GM12878 (cell line): ENCODE measurements at regions not wholly inside any gene's neighbourhood (a gene's known extent, or its start where the extent isn't known, plus 50 kb on each side); places are given as distances from the start of the nearest gene placed in this dataset.

Experiments used
- ATAC-seq: fragments of 200-7000 bp; cut with Tn5 transposase; 3 replicates; pipeline ENCODE4 v1.9.1; 2020; ENCODE audit warnings: mild to moderate bottlenecking, moderate library complexity
- BruUV-seq: library from RNA; stranded (reverse); fragments of 400-500 nt; replicated peaks from 2 replicates; lab custom pipeline; 2021; lab: Mats Ljungman, UMichigan
- CTCF ChIA-PET: fragments of 300-600 bp; sonication (Branson Sonifier 250); formaldehyde crosslinking; extraction: SDS; loops from one replicate; lab custom pipeline; 2021; ENCODE audit warnings: inconsistent platforms; lab: Yijun Ruan, JAX
- POLR2A ChIA-PET: fragments of 350-600 bp; formaldehyde crosslinking; extraction: SDS; loops from one replicate; lab custom pipeline; 2021; ENCODE audit warnings: inconsistent platforms; lab: Charles Lee
- RAD21 ChIA-PET: fragments of 300-600 bp; sonication (Branson Sonifier 250); formaldehyde crosslinking; loops from one replicate; lab custom pipeline; 2023; ENCODE audit warnings: antibody characterized with exemption; ENCODE audit not compliant: unreplicated experiment; lab: Charles Lee
- SMC1A ChIA-PET: fragments of 300-600 bp; sonication (Branson Sonifier 250); formaldehyde crosslinking; loops from one replicate; lab custom pipeline; 2023; ENCODE audit not compliant: unreplicated experiment, uncharacterized antibody; lab: Charles Lee
- DNase-seq: peaks from one replicate; pipeline ENCODE4 v3.0.0-alpha.2; 2011; ENCODE audit warnings: low read depth, low spot score
- FAIRE-seq: peaks from 3 replicates; lab custom pipeline; 2011; peaks lifted over from hg19 to GRCh38; lab: Jason Lieb, UNC
- H2AFZ ChIP-seq: 2 replicates; pipeline ENCODE4 v1.6.0; 2011; ENCODE audit warnings: low read depth, low read length, control low read depth; ENCODE audit not compliant: control insufficient read depth
- H3K27ac ChIP-seq: 2 replicates; pipeline ENCODE4 v1.5.1; 2011; ENCODE audit warnings: control low read depth; ENCODE audit not compliant: control insufficient read depth, insufficient read depth
- H3K27me3 ChIP-seq, 2 experiments: replicated peaks in 1 of 2; 2 replicates each; pipeline versions ENCODE4 v1.6.0 to v1.6.1; 2011; ENCODE audit warnings: low read length in 1 of 2; ENCODE audit not compliant: control insufficient read depth in 2 of 2, insufficient read depth in 2 of 2
- H3K36me3 ChIP-seq, 2 experiments: 2 replicates each; pipeline ENCODE4 v1.5.1; 2011; ENCODE audit warnings: low read length in 1 of 2; ENCODE audit not compliant: control insufficient read depth in 2 of 2, insufficient read depth in 2 of 2
- H3K4me1 ChIP-seq: 2 replicates; pipeline ENCODE4 v1.6.1; 2011; ENCODE audit warnings: mild to moderate bottlenecking, low read length, moderate library complexity, mixed read lengths; ENCODE audit not compliant: control insufficient read depth, insufficient read depth
- H3K4me2 ChIP-seq: 2 replicates; pipeline ENCODE4 v1.6.0; 2011; ENCODE audit warnings: control low read depth; ENCODE audit not compliant: control insufficient read depth, insufficient read depth
- H3K4me3 ChIP-seq: fragments of 200-600 bp; sonication (generic); 2 replicates; pipeline ENCODE4 v1.5.1; 2016
- H3K79me2 ChIP-seq: 2 replicates; pipeline ENCODE4 v1.6.0; 2011; ENCODE audit warnings: low read length; ENCODE audit not compliant: control insufficient read depth, insufficient read depth
- H3K9ac ChIP-seq: 2 replicates; pipeline ENCODE4 v1.8.0; 2011; ENCODE audit warnings: low read length, control low read depth, mixed read lengths; ENCODE audit not compliant: control insufficient read depth, insufficient read depth
- H3K9me3 ChIP-seq: replicated peaks from 3 replicates; pipeline ENCODE4 v1.5.1; 2011; ENCODE audit warnings: mild to moderate bottlenecking, low read length; ENCODE audit not compliant: control insufficient read depth, insufficient read depth
- H4K20me1 ChIP-seq: 2 replicates; pipeline ENCODE4 v1.6.0; 2011; ENCODE audit not compliant: control insufficient read depth, insufficient read depth
- CHD1 ChIP-seq: IDR thresholded peaks from 2 replicates; pipeline ENCODE4 v1.6.1; 2012; ENCODE audit warnings: low read depth, low read length, improper control_type of control experiment
- FOXK2 ChIP-seq: fragments of 450-650 bp; IDR thresholded peaks from 2 replicates; pipeline ENCODE4 v1.6.1; 2017; ENCODE audit warnings: mild to moderate bottlenecking, moderate library complexity
- GABPA ChIP-seq: IDR thresholded peaks from 2 replicates; pipeline ENCODE4 v1.6.1; 2014; ENCODE audit warnings: antibody characterized with exemption, low read depth, mild to moderate bottlenecking, inconsistent platforms
- GATAD2B ChIP-seq: fragments of 450-650 bp; conservative IDR thresholded peaks from 2 replicates; pipeline ENCODE4 v1.6.1; 2017; ENCODE audit warnings: low read depth, mild to moderate bottlenecking, moderate library complexity
- HDGF ChIP-seq: fragments of 450-650 bp; IDR thresholded peaks from 2 replicates; pipeline ENCODE4 v1.6.1; 2016; ENCODE audit warnings: antibody characterized with exemption
- NR2F1 ChIP-seq: fragments of 450-650 bp; conservative IDR thresholded peaks from 2 replicates; pipeline ENCODE4 v1.6.1; 2017; ENCODE audit warnings: mild to moderate bottlenecking
- NRF1 ChIP-seq: conservative IDR thresholded peaks from 2 replicates; pipeline ENCODE4 v1.6.1; 2011; ENCODE audit warnings: mild to moderate bottlenecking, low read depth, low read length, improper control_type of control experiment
- POLR2A ChIP-seq: IDR thresholded peaks from 2 replicates; pipeline ENCODE4 v1.6.1; 2011; ENCODE audit warnings: low read depth, mild to moderate bottlenecking, low read length
- POLR2AphosphoS5 ChIP-seq: IDR thresholded peaks from 2 replicates; pipeline ENCODE4 v1.6.1; 2011; ENCODE audit warnings: mild to moderate bottlenecking, low read length, inconsistent platforms
- RCOR1 ChIP-seq: conservative IDR thresholded peaks from 2 replicates; pipeline ENCODE4 v1.6.1; 2012; ENCODE audit warnings: low read depth, low read length, improper control_type of control experiment
- SMAD1 ChIP-seq: fragments of 450-650 bp; IDR thresholded peaks from 2 replicates; pipeline ENCODE4 v1.6.1; 2018; ENCODE audit warnings: mild to moderate bottlenecking, low read depth; ENCODE audit not compliant: partially characterized antibody
- SP1 ChIP-seq: IDR thresholded peaks from one replicate; pipeline ENCODE4 v1.6.1; 2011; ENCODE audit warnings: low read depth, low read length
- ZNF622 ChIP-seq: fragments of 450-650 bp; IDR thresholded peaks from 2 replicates; pipeline ENCODE4 v1.6.1; 2017; ENCODE audit warnings: mild to moderate bottlenecking, inconsistent platforms
- WGBS: methylation state at CpG from one replicate; pipeline ENCODE4 v1.1.6; 2016; ENCODE audit warnings: low lambda C conversion rate; ENCODE audit not compliant: insufficient replicate concordance, insufficient coverage; ENCODE audit errors: missing lambda C conversion rate; 5-methylcytosine and 5-hydroxymethylcytosine counted together
- in situ Hi-C: fragments of 300-500 bp; cut with MboI; formaldehyde crosslinking; loops from 9 replicates; pipeline ENCODE4 v1.14.3; 2018; ENCODE audit warnings: mixed read lengths
- intact Hi-C: fragments of 100-400 bp; cut with micrococcal nuclease; formaldehyde crosslinking; loops from one replicate; pipeline ENCODE4 v1.14.2; 2022; ENCODE audit not compliant: unreplicated experiment
- TF ChIP-seq, protein P1 (sequence below): fragments of 450-650 bp; IDR thresholded peaks from 2 replicates; pipeline ENCODE4 v1.6.1; 2014; ENCODE audit warnings: mild to moderate bottlenecking
- TF ChIP-seq, protein P2 (sequence below): fragments of 450-650 bp; IDR thresholded peaks from 2 replicates; pipeline ENCODE4 v1.6.1; 2016; ENCODE audit warnings: mild to moderate bottlenecking, moderate library complexity, borderline replicate concordance
- TF ChIP-seq, protein P3 (sequence below): IDR thresholded peaks from 2 replicates; pipeline ENCODE4 v1.6.1; 2012; ENCODE audit warnings: low read depth, low read length, improper control_type of control experiment

DNA sequence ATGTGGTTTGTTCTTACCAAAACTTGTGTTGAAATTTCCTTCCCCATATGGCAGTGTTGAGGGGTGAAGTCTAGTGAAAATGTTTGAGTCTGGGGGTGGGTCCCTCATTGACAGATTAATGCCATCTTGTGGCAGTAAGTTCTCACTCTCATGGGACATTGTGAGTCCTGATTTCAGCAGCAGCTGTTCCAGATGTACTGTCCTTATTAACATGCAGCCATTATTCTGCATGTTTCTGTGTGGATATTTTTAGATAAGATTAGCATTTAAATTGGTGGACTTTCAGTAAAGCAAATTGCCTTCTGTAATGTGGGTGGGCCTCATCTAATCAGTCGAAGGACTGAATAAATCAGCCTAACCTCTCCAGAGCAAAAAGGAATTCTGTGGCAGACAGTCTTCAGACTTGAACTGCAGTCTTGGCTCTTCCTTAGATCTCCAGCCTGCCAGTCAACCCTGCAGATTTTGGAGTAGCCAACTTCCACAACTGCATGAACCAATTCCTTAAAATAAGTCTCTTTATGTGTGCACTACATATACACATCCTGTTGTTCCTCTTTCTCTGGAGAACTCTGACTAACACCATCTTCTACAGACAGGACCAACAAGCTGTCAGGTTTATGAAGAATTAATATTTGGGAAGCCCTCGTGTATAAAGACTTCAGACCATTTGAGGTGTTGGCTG, 138.7 kb upstream of the ZNF516 start (continued):
- no peak for TF ChIP-seq SP1

DNA sequence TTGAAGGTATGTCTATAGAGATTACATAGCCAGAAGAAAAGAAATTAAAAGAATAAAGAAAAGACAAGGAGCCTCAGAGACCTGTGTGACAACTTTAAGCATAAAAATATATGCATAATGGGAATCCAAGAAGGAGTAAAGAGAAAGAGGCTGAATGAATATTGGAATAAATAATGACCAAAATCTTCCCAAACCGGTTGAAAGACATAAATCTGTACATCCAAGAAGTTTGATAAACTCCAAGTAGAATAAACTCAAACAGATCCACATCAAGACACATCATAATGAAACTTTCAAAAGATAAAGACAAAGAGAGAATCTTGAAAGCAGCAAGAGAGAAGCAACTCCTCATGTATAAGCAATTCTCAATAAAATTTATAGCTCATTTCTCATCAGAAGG, 132.4 kb upstream of the ZNF516 start:
- ChIA-PET POLR2A (interaction anchor here (0.6 kb wide), 1 partner anchor 51 kb away, joined by 3 read pairs; no protein-coding TSS in a partner anchor), CTCF (interaction anchor here (0.9 to 1.7 kb wide), 4 partner anchors 80 to 229 kb away, joined by 3 read pairs; no protein-coding TSS in a partner anchor)
- no peak overlapping the region for H3K4me3 ChIP-seq
- ATAC-seq (no peak), DNase-seq (no peak)
- 84% methylated on average over 1 of the region's 1 CpG for WGBS
- H3K79me2 ChIP-seq = no peaks in the 10 kb centered on the region
- intact Hi-C loops = no loop called here
- no peak overlapping the region for H3K9ac ChIP-seq
- TF ChIP-seq NRF1 = no peak
- TF ChIP-seq POLR2AphosphoS5 = no peak
- no peak for TF ChIP-seq CHD1
- no peak for TF ChIP-seq HDGF
- TF ChIP-seq GATAD2B = no peak
- no peak for TF ChIP-seq POLR2A
- no peak for TF ChIP-seq FOXK2
- TF ChIP-seq RCOR1 = no peak
- TF ChIP-seq, protein P1, sequence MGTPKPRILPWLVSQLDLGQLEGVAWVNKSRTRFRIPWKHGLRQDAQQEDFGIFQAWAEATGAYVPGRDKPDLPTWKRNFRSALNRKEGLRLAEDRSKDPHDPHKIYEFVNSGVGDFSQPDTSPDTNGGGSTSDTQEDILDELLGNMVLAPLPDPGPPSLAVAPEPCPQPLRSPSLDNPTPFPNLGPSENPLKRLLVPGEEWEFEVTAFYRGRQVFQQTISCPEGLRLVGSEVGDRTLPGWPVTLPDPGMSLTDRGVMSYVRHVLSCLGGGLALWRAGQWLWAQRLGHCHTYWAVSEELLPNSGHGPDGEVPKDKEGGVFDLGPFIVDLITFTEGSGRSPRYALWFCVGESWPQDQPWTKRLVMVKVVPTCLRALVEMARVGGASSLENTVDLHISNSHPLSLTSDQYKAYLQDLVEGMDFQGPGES = no peak
- TF ChIP-seq GABPA = no peak
- TF ChIP-seq SMAD1 = no peak
- TF ChIP-seq, protein P2, sequence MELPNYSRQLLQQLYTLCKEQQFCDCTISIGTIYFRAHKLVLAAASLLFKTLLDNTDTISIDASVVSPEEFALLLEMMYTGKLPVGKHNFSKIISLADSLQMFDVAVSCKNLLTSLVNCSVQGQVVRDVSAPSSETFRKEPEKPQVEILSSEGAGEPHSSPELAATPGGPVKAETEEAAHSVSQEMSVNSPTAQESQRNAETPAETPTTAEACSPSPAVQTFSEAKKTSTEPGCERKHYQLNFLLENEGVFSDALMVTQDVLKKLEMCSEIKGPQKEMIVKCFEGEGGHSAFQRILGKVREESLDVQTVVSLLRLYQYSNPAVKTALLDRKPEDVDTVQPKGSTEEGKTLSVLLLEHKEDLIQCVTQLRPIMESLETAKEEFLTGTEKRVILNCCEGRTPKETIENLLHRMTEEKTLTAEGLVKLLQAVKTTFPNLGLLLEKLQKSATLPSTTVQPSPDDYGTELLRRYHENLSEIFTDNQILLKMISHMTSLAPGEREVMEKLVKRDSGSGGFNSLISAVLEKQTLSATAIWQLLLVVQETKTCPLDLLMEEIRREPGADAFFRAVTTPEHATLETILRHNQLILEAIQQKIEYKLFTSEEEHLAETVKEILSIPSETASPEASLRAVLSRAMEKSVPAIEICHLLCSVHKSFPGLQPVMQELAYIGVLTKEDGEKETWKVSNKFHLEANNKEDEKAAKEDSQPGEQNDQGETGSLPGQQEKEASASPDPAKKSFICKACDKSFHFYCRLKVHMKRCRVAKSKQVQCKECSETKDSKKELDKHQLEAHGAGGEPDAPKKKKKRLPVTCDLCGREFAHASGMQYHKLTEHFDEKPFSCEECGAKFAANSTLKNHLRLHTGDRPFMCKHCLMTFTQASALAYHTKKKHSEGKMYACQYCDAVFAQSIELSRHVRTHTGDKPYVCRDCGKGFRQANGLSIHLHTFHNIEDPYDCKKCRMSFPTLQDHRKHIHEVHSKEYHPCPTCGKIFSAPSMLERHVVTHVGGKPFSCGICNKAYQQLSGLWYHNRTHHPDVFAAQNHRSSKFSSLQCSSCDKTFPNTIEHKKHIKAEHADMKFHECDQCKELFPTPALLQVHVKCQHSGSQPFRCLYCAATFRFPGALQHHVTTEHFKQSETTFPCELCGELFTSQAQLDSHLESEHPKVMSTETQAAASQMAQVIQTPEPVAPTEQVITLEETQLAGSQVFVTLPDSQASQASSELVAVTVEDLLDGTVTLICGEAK = no peak
- TF ChIP-seq, protein P3, sequence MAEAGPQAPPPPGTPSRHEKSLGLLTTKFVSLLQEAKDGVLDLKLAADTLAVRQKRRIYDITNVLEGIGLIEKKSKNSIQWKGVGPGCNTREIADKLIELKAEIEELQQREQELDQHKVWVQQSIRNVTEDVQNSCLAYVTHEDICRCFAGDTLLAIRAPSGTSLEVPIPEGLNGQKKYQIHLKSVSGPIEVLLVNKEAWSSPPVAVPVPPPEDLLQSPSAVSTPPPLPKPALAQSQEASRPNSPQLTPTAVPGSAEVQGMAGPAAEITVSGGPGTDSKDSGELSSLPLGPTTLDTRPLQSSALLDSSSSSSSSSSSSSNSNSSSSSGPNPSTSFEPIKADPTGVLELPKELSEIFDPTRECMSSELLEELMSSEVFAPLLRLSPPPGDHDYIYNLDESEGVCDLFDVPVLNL = no peak
- no peak for TF ChIP-seq ZNF622
- no peak for TF ChIP-seq NR2F1
- TF ChIP-seq, all 136 proteins: peak for 0
- no peak overlapping the region for H3K4me2 ChIP-seq
- no peaks in the 10 kb centered on the region for H3K4me1 ChIP-seq
- H3K9me3 ChIP-seq = no peaks in the 10 kb centered on the region
- H3K27me3 ChIP-seq = no peaks in the 10 kb centered on the region; a peak in 1 of 4 replicates
- H3K27ac ChIP-seq = no peak overlapping the region
- no peak for FAIRE-seq
- ChIA-PET RAD21 (no interaction called here), SMC1A (interaction anchor here (1.9 kb wide), 1 partner anchor 76 kb away, joined by 3 read pairs; no protein-coding TSS in a partner anchor)
- H2AFZ ChIP-seq = no peak overlapping the region
- no TSS peak for BruUV-seq
- no peaks in the 10 kb centered on the region for H4K20me1 ChIP-seq
- in situ Hi-C loops = no loop called here
- H3K36me3 ChIP-seq = no peaks in the 10 kb centered on the region
